Left lung (tissue), 4 donors: ENCODE measurements at regions not wholly inside any gene's neighbourhood (a gene's known extent, or its start where the extent isn't known, plus 50 kb on each side); places are given as distances from the start of the nearest gene placed in this dataset.
"Not testable (repeated sequence)": the region's sequence is repeated elsewhere in the genome, so short reads cannot be mapped to it uniquely, and the experiment has no call there.

Experiments used
- ATAC-seq: fragments of 200-7000 bp; cut with Tn5 transposase; one replicate; pipeline ENCODE4 v1.9.1; 2020; ENCODE audit warnings: moderate library complexity
- DNase-seq, 4 donors: peaks; one replicate each; pipeline ENCODE4 v3.0.0-alpha.2; 2013 to 2020
- H3K27ac ChIP-seq, 2 donors: fragments of 200-600 bp; sonication (generic) in 1 of 2; one replicate each; pipeline versions ENCODE4 v1.5.0 to v1.8.0; 2020 to 2021
- H3K27me3 ChIP-seq, 2 donors: fragments of 200-600 bp; sonication (generic) in 1 of 2; one replicate each; pipeline versions ENCODE4 v1.5.0 to v1.8.0; 2020 to 2021
- H3K36me3 ChIP-seq, 2 donors: fragments of 200-600 bp; sonication (generic) in 1 of 2; one replicate each; pipeline versions ENCODE4 v1.5.0 to v1.8.0; 2020 to 2021
- H3K4me1 ChIP-seq, 2 donors: fragments of 200-600 bp; one replicate each; pipeline ENCODE4 v1.8.0; 2021
- H3K4me3 ChIP-seq, 2 donors: fragments of 200-600 bp; sonication (generic) in 1 of 2; one replicate each; pipeline versions ENCODE4 v1.5.0 to v1.8.0; 2020 to 2021; ENCODE audit warnings: mild to moderate bottlenecking in 1 of 2
- H3K9me3 ChIP-seq, 2 donors: fragments of 200-600 bp; sonication (generic) in 1 of 2; one replicate each; pipeline versions ENCODE4 v1.5.0 to v1.8.0; 2020 to 2021
- CTCF ChIP-seq, 2 donors: fragments of 200-600 bp; sonication (generic) in 1 of 2; IDR thresholded peaks; one replicate each; pipeline versions ENCODE4 v1.5.0 to v1.8.0; 2021; ENCODE audit warnings: antibody characterized with exemption in 2 of 2
- intact Hi-C, 2 donors: fragments of 100-400 bp; cut with DNase I; formaldehyde crosslinking; loops; one replicate each; pipeline versions ENCODE4 v1.11.2 to v1.14.2; 2022
- donor health status: DM: no; HTN: yes; CAD: no.
- donor health status: DM: no; HTN: no; CAD: no.

- Histone ChIP-seq H3K9me3 (no peaks in the 10 kb centered on the region), H3K27ac (no peak overlapping the region), H3K36me3 (no peaks in the 10 kb centered on the region), H3K27me3 (no peaks in the 10 kb centered on the region), H3K4me3 (no peak overlapping the region), H3K4me1 (no peaks in the 10 kb centered on the region)
- DNase-seq (no peak), ATAC-seq (no peak)
- no peak for TF ChIP-seq CTCF (IDR thresholded peaks at IDR 0.05)
- intact Hi-C loops, result no loop called here
Observed at GRCh38 chr10:46197050-46197449, 89.7 kb upstream of the ANTXRL start.

GRCh38 chr10:46198516-46198915 is 88.3 kb upstream of the ANTXRL start:
- no peaks in the 10 kb centered on the region for H3K4me1 ChIP-seq
- no peaks in the 10 kb centered on the region for H3K9me3 ChIP-seq
- no peaks in the 10 kb centered on the region for H3K27me3 ChIP-seq
- TF ChIP-seq CTCF (IDR thresholded peaks at IDR 0.05), result no peak
- no peak for DNase-seq
- no peak for ATAC-seq
- intact Hi-C loops, result no loop called here
- H3K36me3 ChIP-seq, result no peaks in the 10 kb centered on the region
- no peak overlapping the region for H3K27ac ChIP-seq
- H3K4me3 ChIP-seq, result no peak overlapping the region

- H3K27ac ChIP-seq, intact Hi-C loops, ATAC-seq, DNase-seq, H3K36me3 ChIP-seq, H3K9me3 ChIP-seq, H3K4me1 ChIP-seq, H3K27me3 ChIP-seq, H3K4me3 ChIP-seq: not testable (repeated sequence)
Observed at GRCh38 chr10:46202405-46202804, 84.4 kb upstream of the ANTXRL start.

GRCh38 chr10:46204482-46205102 is 82.2 kb upstream of the ANTXRL start:
- H3K4me3 ChIP-seq, ATAC-seq, intact Hi-C loops, H3K27ac ChIP-seq, DNase-seq, H3K4me1 ChIP-seq, H3K36me3 ChIP-seq, H3K9me3 ChIP-seq, H3K27me3 ChIP-seq: not testable (repeated sequence)

- DNase-seq, H3K9me3 ChIP-seq, ATAC-seq, H3K4me1 ChIP-seq, H3K36me3 ChIP-seq, H3K27me3 ChIP-seq, H3K27ac ChIP-seq, H3K4me3 ChIP-seq, intact Hi-C loops: not testable (repeated sequence)
Observed at GRCh38 chr10:46210427-46210826, 76.4 kb upstream of the ANTXRL start.

GRCh38 chr10:46215426-46215825 is 71.4 kb upstream of the ANTXRL start:
- no peak for DNase-seq
- H3K27ac ChIP-seq, result no peak overlapping the region
- no peak for TF ChIP-seq CTCF (IDR thresholded peaks at IDR 0.05)
- ATAC-seq, result no peak
- H3K27me3 ChIP-seq, result no peaks in the 10 kb centered on the region
- H3K4me3 ChIP-seq, result no peak overlapping the region
- intact Hi-C loops, result no loop called here
- H3K9me3 ChIP-seq, result no peaks in the 10 kb centered on the region
- H3K36me3 ChIP-seq, result no peaks in the 10 kb centered on the region
- H3K4me1 ChIP-seq, result no peaks in the 10 kb centered on the region

GRCh38 chr10:46216003-46216634 is 70.7 kb upstream of the ANTXRL start:
- H3K27me3 ChIP-seq, result no peaks in the 10 kb centered on the region
- H3K4me3 ChIP-seq, result no peak overlapping the region
- no peak for DNase-seq
- no peak overlapping the region for H3K27ac ChIP-seq
- no peak for TF ChIP-seq CTCF (IDR thresholded peaks at IDR 0.05)
- no peaks in the 10 kb centered on the region for H3K4me1 ChIP-seq
- intact Hi-C loops, result no loop called here
- H3K9me3 ChIP-seq, result no peaks in the 10 kb centered on the region
- ATAC-seq, result no peak
- H3K36me3 ChIP-seq, result no peaks in the 10 kb centered on the region
